ENCODE measurements at regions not wholly inside any gene's neighbourhood (a gene's known extent, or its start where the extent isn't known, plus 50 kb on each side); places are given as distances from the start of the nearest gene placed in this dataset.
"Not testable (repeated sequence)": the region's sequence is repeated elsewhere in the genome, so short reads cannot be mapped to it uniquely, and the experiment has no call there.

DNA sequence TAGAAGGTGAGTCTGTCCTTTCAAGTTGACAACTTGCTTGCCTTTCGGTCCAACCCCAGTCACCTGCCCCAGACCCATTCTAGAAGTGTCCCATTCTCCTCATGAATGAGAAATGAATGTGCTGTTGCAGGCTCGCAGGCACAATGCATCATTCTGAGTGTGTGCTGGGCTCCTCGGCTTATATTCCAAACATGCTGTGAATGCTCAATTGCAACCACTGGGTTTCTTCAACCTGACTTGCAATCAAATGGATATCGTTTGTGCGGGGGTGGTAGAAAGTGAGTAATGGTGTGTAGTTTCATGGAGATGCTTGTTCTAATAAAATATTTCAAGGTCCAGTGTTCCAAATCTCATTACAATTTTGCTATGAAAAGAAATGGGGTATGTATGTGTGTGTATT, 256.6 kb upstream of the IL12B start:
- TF ChIP-seq, protein P1, sequence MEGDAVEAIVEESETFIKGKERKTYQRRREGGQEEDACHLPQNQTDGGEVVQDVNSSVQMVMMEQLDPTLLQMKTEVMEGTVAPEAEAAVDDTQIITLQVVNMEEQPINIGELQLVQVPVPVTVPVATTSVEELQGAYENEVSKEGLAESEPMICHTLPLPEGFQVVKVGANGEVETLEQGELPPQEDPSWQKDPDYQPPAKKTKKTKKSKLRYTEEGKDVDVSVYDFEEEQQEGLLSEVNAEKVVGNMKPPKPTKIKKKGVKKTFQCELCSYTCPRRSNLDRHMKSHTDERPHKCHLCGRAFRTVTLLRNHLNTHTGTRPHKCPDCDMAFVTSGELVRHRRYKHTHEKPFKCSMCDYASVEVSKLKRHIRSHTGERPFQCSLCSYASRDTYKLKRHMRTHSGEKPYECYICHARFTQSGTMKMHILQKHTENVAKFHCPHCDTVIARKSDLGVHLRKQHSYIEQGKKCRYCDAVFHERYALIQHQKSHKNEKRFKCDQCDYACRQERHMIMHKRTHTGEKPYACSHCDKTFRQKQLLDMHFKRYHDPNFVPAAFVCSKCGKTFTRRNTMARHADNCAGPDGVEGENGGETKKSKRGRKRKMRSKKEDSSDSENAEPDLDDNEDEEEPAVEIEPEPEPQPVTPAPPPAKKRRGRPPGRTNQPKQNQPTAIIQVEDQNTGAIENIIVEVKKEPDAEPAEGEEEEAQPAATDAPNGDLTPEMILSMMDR (IDR thresholded peaks at IDR 0.05; ENCODE audit: borderline replicate concordance, insufficient read depth, low read depth, low read length) = no peak
- no peak overlapping the region for H3K4me3 ChIP-seq (ENCODE audit: low read depth, low read length)

DNA sequence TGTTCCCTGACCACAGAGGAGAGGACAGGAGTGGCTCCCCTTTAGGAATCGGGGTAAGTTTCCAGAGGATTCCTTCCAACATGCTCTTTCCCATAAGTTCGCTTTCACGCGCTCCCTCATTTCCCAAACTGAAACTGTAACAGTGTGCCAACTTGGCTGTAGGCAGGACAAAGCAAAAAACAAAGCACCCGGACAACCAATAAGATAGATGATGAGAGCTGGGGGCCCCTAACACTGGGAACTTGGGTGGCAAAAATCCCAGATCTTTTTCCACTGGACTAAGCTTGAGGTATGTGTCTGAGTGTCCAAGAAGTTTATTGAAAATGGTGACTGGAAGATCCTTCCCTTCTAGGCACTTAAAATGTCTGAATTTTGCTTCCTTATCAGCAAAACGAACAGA, 258.7 kb upstream of the IL12B start:
- no peak overlapping the region for H3K4me3 ChIP-seq (ENCODE audit: low read depth, low read length)
- TF ChIP-seq, protein P1 (IDR thresholded peaks at IDR 0.05; ENCODE audit: borderline replicate concordance, insufficient read depth, low read depth, low read length) = no peak

DNA sequence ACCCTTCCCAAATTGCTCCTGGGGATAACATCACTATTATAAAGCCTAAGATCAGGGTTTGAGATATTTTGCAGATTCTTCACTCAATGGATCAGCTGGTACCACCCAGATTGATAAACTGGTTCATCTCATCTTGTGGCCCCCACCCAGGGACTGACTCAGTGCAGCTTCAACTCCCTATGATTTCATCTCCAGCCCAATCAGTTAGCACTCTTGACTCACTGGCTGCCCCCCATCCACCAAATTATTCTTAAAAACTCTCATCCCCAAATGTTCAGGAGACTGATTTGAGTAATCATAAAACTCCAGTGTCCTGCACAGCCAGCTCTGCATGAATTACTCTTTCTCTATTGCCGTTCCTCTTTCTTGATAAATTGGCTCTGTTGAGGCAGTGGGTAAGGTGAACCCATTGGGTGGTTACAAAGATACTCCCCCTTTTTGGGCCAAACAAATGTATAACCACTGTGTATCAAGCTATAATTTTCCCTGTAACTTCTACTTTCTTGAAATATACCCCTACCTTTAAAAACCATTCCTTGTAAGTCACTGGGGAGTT, 263.3 kb upstream of the IL12B start:
- no peak overlapping the region for H3K4me3 ChIP-seq (ENCODE audit: low read depth, low read length)
- TF ChIP-seq, protein P1 (IDR thresholded peaks at IDR 0.05; ENCODE audit: borderline replicate concordance, insufficient read depth, low read depth, low read length) = no peak

DNA sequence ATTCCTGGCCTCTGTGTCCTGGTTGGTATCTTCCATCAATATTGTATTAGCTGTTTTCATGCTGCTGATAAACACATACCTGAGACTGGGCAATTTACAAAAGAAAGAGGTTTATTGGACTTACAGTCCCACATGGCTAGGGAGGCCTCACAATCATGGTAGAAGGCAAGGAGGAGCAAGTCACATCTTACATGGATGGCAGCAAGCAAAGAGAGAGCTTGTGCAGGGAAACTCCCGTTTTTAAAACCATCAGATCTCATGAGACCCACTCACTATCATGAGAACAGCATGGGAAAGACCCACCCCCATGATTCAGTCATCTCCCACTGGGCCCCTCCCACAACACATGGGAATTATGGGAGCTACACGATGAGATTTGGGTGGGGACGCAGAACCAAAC, 265.3 kb upstream of the IL12B start:
- H3K4me3 ChIP-seq (ENCODE audit: low read depth, low read length) = not testable (repeated sequence)

DNA sequence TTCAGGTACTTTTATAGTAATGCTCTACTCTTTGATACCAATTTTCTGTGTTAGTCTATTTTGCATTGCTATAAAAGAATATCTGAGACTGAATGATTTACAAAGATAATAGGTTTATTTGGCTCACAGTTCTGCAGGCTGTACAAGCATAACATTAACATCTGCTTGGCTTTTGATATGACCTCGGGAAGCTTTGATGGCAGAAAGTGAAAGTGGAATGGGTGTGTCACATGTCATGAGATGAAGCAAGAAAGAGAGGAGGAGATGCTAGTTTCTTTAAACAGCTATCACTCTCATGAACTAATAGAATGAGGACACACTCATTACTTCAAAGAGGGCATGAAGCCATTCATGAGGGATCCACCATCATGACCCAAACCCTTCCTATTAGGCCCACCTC, 270.9 kb upstream of the IL12B start:
- H3K4me3 ChIP-seq (ENCODE audit: low read depth, low read length) = no peak overlapping the region

DNA sequence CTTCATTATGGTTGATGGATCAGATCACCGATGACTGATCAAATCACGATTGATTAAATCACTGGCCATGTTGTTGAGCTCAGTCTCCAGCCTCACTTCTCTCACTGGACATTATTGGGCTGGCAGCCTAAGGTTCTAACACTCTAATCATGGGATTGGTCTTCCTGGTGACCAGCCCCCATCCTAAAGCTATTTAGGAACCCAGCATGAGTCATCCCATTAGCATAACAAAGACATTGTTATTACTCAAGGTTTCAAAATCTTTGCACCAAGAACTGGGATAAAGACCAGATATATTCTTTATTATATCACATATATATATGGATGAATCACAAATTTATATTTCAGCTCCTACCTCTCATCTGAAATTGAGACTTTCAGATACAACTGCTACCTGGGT, 272.1 kb upstream of the IL12B start:
- H3K4me3 ChIP-seq (ENCODE audit: low read depth, low read length) = no peak overlapping the region
- TF ChIP-seq, protein P1 (IDR thresholded peaks at IDR 0.05; ENCODE audit: borderline replicate concordance, insufficient read depth, low read depth, low read length) = no peak

More for the DNA sequence above, 270.9 kb upstream of the IL12B start:
- TF ChIP-seq, protein P1 (IDR thresholded peaks at IDR 0.05; ENCODE audit: borderline replicate concordance, insufficient read depth, low read depth, low read length) = no peak

DNA sequence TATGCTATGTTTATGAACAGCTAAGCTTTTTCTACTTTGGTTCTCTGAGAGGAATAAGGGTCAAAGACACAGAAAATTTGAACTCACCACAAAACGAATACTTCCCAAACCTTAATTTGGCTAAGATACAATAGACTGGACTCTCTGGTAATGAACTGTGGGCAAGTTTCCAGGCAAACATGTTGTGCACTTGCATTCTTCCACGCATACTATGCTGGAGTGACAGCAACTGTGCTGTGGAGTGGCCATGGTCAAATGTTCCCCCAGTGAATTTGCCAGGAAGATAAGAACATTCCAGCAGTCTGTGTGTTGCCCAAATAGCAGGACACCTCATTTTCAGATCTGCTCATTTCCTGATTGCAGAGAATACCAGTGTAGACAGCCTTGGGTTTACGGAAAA, 275.3 kb upstream of the IL12B start:
- TF ChIP-seq, protein P1 (IDR thresholded peaks at IDR 0.05; ENCODE audit: borderline replicate concordance, insufficient read depth, low read depth, low read length) = no peak
- no peak overlapping the region for H3K4me3 ChIP-seq (ENCODE audit: low read depth, low read length)

DNA sequence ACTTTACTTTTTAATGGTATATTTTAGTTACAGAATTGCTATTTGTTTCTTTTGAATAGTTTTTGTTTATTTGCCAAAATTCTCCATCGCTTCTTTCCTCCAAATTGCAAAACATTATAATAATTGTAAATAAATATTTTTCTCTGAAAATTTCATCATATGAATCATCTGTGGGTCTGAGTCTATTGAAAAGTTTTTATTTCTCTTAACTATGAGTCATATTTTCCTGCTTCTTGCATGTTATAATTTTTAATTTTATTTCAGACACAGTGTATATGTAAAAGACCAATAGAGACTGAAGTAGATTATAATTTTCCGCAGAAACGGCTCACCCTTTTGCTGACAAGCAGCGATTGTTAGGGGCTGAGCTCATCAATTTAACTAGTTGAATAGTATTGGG, 279.1 kb upstream of the IL12B start:
- H3K4me3 ChIP-seq (ENCODE audit: low read depth, low read length) = no peak overlapping the region
- TF ChIP-seq, protein P1 (IDR thresholded peaks at IDR 0.05; ENCODE audit: borderline replicate concordance, insufficient read depth, low read depth, low read length) = no peak
